ENCODE measurements at regions not wholly inside any gene's neighbourhood (a gene's known extent, or its start where the extent isn't known, plus 50 kb on each side); places are given as distances from the start of the nearest gene placed in this dataset.

GRCh38 chr16:48864055-48864454, 254.1 kb upstream of the N4BP1 start:
- TF ChIP-seq CTCF (IDR thresholded peaks at IDR 0.05) (no peak), POLR2A (IDR thresholded peaks at IDR 0.05) (no peak)
